ENCODE measurements at regions not wholly inside any gene's neighbourhood (a gene's known extent, or its start where the extent isn't known, plus 50 kb on each side); places are given as distances from the start of the nearest gene placed in this dataset.

GRCh38 chr12:39240587-39240986, 202.3 kb downstream of the KIF21A start:
- TF ChIP-seq MYC (IDR thresholded peaks at IDR 0.05; ENCODE audit: low read depth, low read length) (no peak), MAX (IDR thresholded peaks at IDR 0.05; ENCODE audit: low read depth, low read length) (no peak), CTCF (IDR thresholded peaks at IDR 0.05; ENCODE audit: low read depth, low read length) (no peak), POLR2A (IDR thresholded peaks at IDR 0.05; ENCODE audit: extremely low read depth, insufficient read length) (no peak)
- no peak overlapping the region for H3K4me3 ChIP-seq (ENCODE audit: low read depth, low read length)
- no peak for DNase-seq (ENCODE audit: low read depth)

GRCh38 chr12:39239490-39240486, 203.1 kb downstream of the KIF21A start:
- no peak overlapping the region for H3K4me3 ChIP-seq (ENCODE audit: low read depth, low read length)
- TF ChIP-seq MAX (IDR thresholded peaks at IDR 0.05; ENCODE audit: low read depth, low read length) = no peak
- TF ChIP-seq CTCF (IDR thresholded peaks at IDR 0.05; ENCODE audit: low read depth, low read length) = no peak
- no peak for TF ChIP-seq MYC (IDR thresholded peaks at IDR 0.05; ENCODE audit: low read depth, low read length)
- TF ChIP-seq POLR2A (IDR thresholded peaks at IDR 0.05; ENCODE audit: extremely low read depth, insufficient read length) = no peak
- DNase-seq (ENCODE audit: low read depth) = no peak

GRCh38 chr12:39237004-39237403, 205.9 kb downstream of the KIF21A start:
- TF ChIP-seq POLR2A (IDR thresholded peaks at IDR 0.05; ENCODE audit: extremely low read depth, insufficient read length) = no peak
- no peak for TF ChIP-seq MYC (IDR thresholded peaks at IDR 0.05; ENCODE audit: low read depth, low read length)
- no peak for TF ChIP-seq MAX (IDR thresholded peaks at IDR 0.05; ENCODE audit: low read depth, low read length)
- no peak overlapping the region for H3K4me3 ChIP-seq (ENCODE audit: low read depth, low read length)
- no peak for DNase-seq (ENCODE audit: low read depth)

GRCh38 chr12:39235990-39236767, 206.7 kb downstream of the KIF21A start:
- TF ChIP-seq MAX (IDR thresholded peaks at IDR 0.05; ENCODE audit: low read depth, low read length) (no peak), CTCF (IDR thresholded peaks at IDR 0.05; ENCODE audit: low read depth, low read length) (no peak), POLR2A (IDR thresholded peaks at IDR 0.05; ENCODE audit: extremely low read depth, insufficient read length) (no peak), MYC (IDR thresholded peaks at IDR 0.05; ENCODE audit: low read depth, low read length) (no peak)
- no peak overlapping the region for H3K4me3 ChIP-seq (ENCODE audit: low read depth, low read length)
- DNase-seq (ENCODE audit: low read depth) = peak; percentile 7

GRCh38 chr12:39230086-39230485, 212.8 kb downstream of the KIF21A start:
- TF ChIP-seq MYC (IDR thresholded peaks at IDR 0.05; ENCODE audit: low read depth, low read length) (no peak), MAX (IDR thresholded peaks at IDR 0.05; ENCODE audit: low read depth, low read length) (no peak), POLR2A (IDR thresholded peaks at IDR 0.05; ENCODE audit: extremely low read depth, insufficient read length) (no peak), CTCF (IDR thresholded peaks at IDR 0.05; ENCODE audit: low read depth, low read length) (no peak)
- no peak overlapping the region for H3K4me3 ChIP-seq (ENCODE audit: low read depth, low read length)
- no peak for DNase-seq (ENCODE audit: low read depth)

Measured in NB4 (cell line).